NCI-H2227 (cell line): ENCODE measurements at regions not wholly inside any gene's neighbourhood (a gene's known extent, or its start where the extent isn't known, plus 50 kb on each side); places are given as distances from the start of the nearest gene placed in this dataset.
"Not testable (repeated sequence)": the region's sequence is repeated elsewhere in the genome, so short reads cannot be mapped to it uniquely, and the experiment has no call there.

Experiments used
- DNase-seq: peaks from one replicate; lab custom pipeline; 2025; ENCODE audit not compliant: unreplicated experiment; lab: John Stamatoyannopoulos, UW

- DNase-seq, result no peak
Measured at GRCh38 chr15:60254416-60254815, 143.4 kb downstream of the ANXA2 start.

GRCh38 chr15:60255390-60255789, 142.4 kb downstream of the ANXA2 start:
- no peak for DNase-seq

GRCh38 chr15:60257591-60258159, 140.1 kb downstream of the ANXA2 start:
- DNase-seq, result no peak

GRCh38 chr15:60259469-60259868, 138.3 kb downstream of the ANXA2 start:
- DNase-seq, result no peak

GRCh38 chr15:60264088-60264487, 133.7 kb downstream of the ANXA2 start:
- no peak for DNase-seq

GRCh38 chr15:60264566-60264965, 133.2 kb downstream of the ANXA2 start:
- DNase-seq, result no peak

- no peak for DNase-seq
Measured at GRCh38 chr15:60265057-60265456, 132.7 kb downstream of the ANXA2 start.

GRCh38 chr15:60272623-60273022, 125.2 kb downstream of the ANXA2 start:
- DNase-seq, result no peak

- DNase-seq, result peak; percentile 0
Measured at GRCh38 chr15:60275624-60276023, 122.2 kb downstream of the ANXA2 start.

GRCh38 chr15:60278879-60279278, 118.9 kb downstream of the ANXA2 start:
- DNase-seq, result no peak

- DNase-seq, result no peak
Measured at GRCh38 chr15:60280259-60280658, 117.5 kb downstream of the ANXA2 start.

GRCh38 chr15:60283936-60284335, 113.8 kb downstream of the ANXA2 start:
- no peak for DNase-seq

GRCh38 chr15:60295901-60296300, 101.9 kb downstream of the ANXA2 start:
- not testable (repeated sequence) for DNase-seq

- DNase-seq, result no peak
Measured at GRCh38 chr15:60297047-60297446, 100.7 kb downstream of the ANXA2 start.
